ENCODE measurements at regions not wholly inside any gene's neighbourhood (a gene's known extent, or its start where the extent isn't known, plus 50 kb on each side); places are given as distances from the start of the nearest gene placed in this dataset.

- Mint-ChIP-seq H3K27ac (no peak overlapping the region), H3K36me3 (ENCODE audit: low read depth) (no peaks in the 10 kb centered on the region), H3K4me3 (no peak overlapping the region), H3K4me1 (no peaks in the 10 kb centered on the region), H3K27me3 (ENCODE audit: insufficient read depth, low read depth, poor library complexity) (peaks cover 6% of the 10 kb centered on the region), H3K9me3 (no peaks in the 10 kb centered on the region; the same call in 2 of the 3 replicates)
- H3K79me2 ChIP-seq (replicated peaks; ENCODE audit: insufficient read depth) = no peaks in the 10 kb centered on the region
- H4K20me1 ChIP-seq (replicated peaks; ENCODE audit: insufficient read depth) = no peaks in the 10 kb centered on the region
- no peak for TF ChIP-seq EZH2phosphoT487 (IDR thresholded peaks at IDR 0.05; ENCODE audit: unreplicated experiment)
- TF ChIP-seq JUNB (IDR thresholded peaks at IDR 0.05; ENCODE audit: unreplicated experiment) = no peak
- no peak for TF ChIP-seq ETS1 (IDR thresholded peaks at IDR 0.05)
- TF ChIP-seq CREB1 (CRISPR knock-in tag; IDR thresholded peaks at IDR 0.05; ENCODE audit: low read depth) = no peak
- TF ChIP-seq ZNF114 (CRISPR knock-in tag; IDR thresholded peaks at IDR 0.05) = no peak
- no peak for TF ChIP-seq ZNF331 (CRISPR knock-in tag; IDR thresholded peaks at IDR 0.05; ENCODE audit: low read depth)
- TF ChIP-seq NANOG (IDR thresholded peaks at IDR 0.05; ENCODE audit: borderline replicate concordance) = no peak
- TF ChIP-seq REST (IDR thresholded peaks at IDR 0.05; ENCODE audit: unreplicated experiment) = no peak
- TF ChIP-seq STAT1 (IDR thresholded peaks at IDR 0.05; ENCODE audit: unreplicated experiment) = no peak
- TF ChIP-seq CTCF (conservative IDR thresholded peaks at IDR 0.05; ENCODE audit: low read depth in 2 of 2) = no peak
- no peak for TF ChIP-seq EZH2 (IDR thresholded peaks at IDR 0.05; ENCODE audit: low read depth, unreplicated experiment)
- no peak for TF ChIP-seq ZNF462 (CRISPR knock-in tag; IDR thresholded peaks at IDR 0.05)
- no peak for TF ChIP-seq POLR2AphosphoS5 (IDR thresholded peaks at IDR 0.05; ENCODE audit: low read depth)
- no peaks in the 10 kb centered on the region for H3K9me2 ChIP-seq (ENCODE audit: insufficient read depth)
- H3K4me3 ChIP-seq = no peak overlapping the region
- no peaks in the 10 kb centered on the region for H3K27me3 ChIP-seq (ENCODE audit: insufficient read depth)
- no peaks in the 10 kb centered on the region for H3K4me1 ChIP-seq (ENCODE audit: insufficient read depth)
- ATAC-seq = no peak
- no peak overlapping the region for H3K4me2 ChIP-seq
- H3F3A ChIP-seq (replicated peaks; ENCODE audit: low read depth) = no peaks in the 10 kb centered on the region
- DNase-seq (ENCODE audit: low spot score) = no peak
- H3K27ac ChIP-seq (ENCODE audit: low read depth) = no peak overlapping the region
- no peak overlapping the region for H2AFZ ChIP-seq
- H3K36me3 ChIP-seq (ENCODE audit: insufficient read depth) = no peaks in the 10 kb centered on the region
Observed at GRCh38 chr7:156003220-156004162, 191.2 kb upstream of the SHH start.

Measured in GM23338 (cell line).